Activated naive CD4-positive, alpha-beta T cell treated with anti-CD3 and anti-CD28 coated beads for 36 hours (primary cell): ENCODE measurements at regions not wholly inside any gene's neighbourhood (a gene's known extent, or its start where the extent isn't known, plus 50 kb on each side); places are given as distances from the start of the nearest gene placed in this dataset.

Experiments
- CTCF ChIA-PET: fragments of 350-600 bp; sonication (Branson Sonifier 250); formaldehyde crosslinking; loops from one replicate; lab custom pipeline; 2021; ENCODE audit warnings: antibody characterized with exemption; lab: Charles Lee
- DNase-seq: peaks from one replicate; pipeline ENCODE4 v3.0.0-alpha.2; 2020
- H3K27ac Mint-ChIP-seq: one replicate; pipeline ENCODE4 v1.8.0; 2021; ENCODE audit warnings: mild to moderate bottlenecking, mixed read lengths
- H3K27me3 Mint-ChIP-seq: one replicate; pipeline ENCODE4 v1.8.0; 2021; ENCODE audit warnings: low read depth, mixed read lengths
- H3K36me3 Mint-ChIP-seq: one replicate; pipeline ENCODE4 v1.8.0; 2021; ENCODE audit warnings: low read depth, mixed read lengths
- H3K4me1 Mint-ChIP-seq: one replicate; pipeline ENCODE4 v1.8.0; 2021; ENCODE audit warnings: low read depth, mixed read lengths
- H3K4me3 Mint-ChIP-seq: one replicate; pipeline ENCODE4 v1.8.0; 2021; ENCODE audit warnings: mild to moderate bottlenecking, moderate library complexity, mixed read lengths
- H3K9me3 Mint-ChIP-seq: one replicate; pipeline ENCODE4 v1.8.0; 2021; ENCODE audit warnings: mixed read lengths
- intact Hi-C: fragments of 100-400 bp; cut with micrococcal nuclease; formaldehyde crosslinking; loops from one replicate; pipeline ENCODE4 v1.15.1; 2023

DNA sequence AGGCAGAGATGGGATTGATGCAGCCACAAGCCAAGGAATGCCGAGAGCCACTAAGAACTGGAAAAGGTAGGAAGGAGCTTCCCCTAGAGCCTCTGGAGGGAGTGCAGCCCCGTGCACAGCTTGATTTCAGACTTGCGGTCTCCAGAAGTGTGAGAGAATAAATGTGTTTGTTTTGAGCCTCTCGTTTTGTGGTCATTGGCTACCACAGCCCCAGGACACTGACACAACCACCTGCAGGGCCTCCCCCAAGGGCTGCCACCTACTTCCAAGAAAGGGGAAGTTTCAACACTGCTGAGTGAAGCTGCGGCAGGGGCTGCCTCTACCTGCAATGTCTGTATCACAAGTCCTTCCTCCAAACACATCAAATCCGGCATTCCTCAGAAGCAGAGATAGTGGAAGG lies 346.9 kb downstream of the C16orf95 start:
- DNase-seq = no peak
- H3K9me3 Mint-ChIP-seq = no peaks in the 10 kb centered on the region
- no peaks in the 10 kb centered on the region for H3K4me1 Mint-ChIP-seq
- H3K4me3 Mint-ChIP-seq = no peak overlapping the region
- intact Hi-C loops = no loop called here
- H3K27me3 Mint-ChIP-seq = peaks cover 3% of the 10 kb centered on the region
- H3K36me3 Mint-ChIP-seq = no peaks in the 10 kb centered on the region
- CTCF ChIA-PET = no interaction called here
- H3K27ac Mint-ChIP-seq = no peak overlapping the region

DNA sequence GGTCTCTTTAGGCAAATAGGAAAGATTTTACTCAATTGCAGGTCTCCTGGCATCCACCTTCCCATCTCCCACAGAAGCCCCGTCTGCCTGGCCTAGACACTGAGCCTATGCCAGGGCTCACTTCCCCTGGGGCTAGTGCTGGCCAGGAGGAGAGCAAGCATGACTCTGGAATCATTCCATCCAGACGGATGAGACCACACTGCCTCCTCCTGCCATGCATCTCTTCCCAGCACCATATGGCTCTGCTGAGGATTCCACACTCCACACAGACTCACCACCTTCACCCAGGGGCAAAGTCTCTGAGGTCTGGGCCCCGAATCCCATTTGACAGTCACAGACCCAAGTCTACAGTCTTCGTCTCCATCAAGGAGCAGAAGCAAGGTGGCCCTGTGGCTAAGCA lies 346.5 kb downstream of the C16orf95 start:
- no peaks in the 10 kb centered on the region for H3K36me3 Mint-ChIP-seq
- CTCF ChIA-PET = no interaction called here
- intact Hi-C loops = no loop called here
- H3K4me3 Mint-ChIP-seq = no peak overlapping the region
- no peaks in the 10 kb centered on the region for H3K9me3 Mint-ChIP-seq
- no peak overlapping the region for H3K27ac Mint-ChIP-seq
- no peaks in the 10 kb centered on the region for H3K4me1 Mint-ChIP-seq
- no peak for DNase-seq
- H3K27me3 Mint-ChIP-seq = peaks cover 5% of the 10 kb centered on the region

DNA sequence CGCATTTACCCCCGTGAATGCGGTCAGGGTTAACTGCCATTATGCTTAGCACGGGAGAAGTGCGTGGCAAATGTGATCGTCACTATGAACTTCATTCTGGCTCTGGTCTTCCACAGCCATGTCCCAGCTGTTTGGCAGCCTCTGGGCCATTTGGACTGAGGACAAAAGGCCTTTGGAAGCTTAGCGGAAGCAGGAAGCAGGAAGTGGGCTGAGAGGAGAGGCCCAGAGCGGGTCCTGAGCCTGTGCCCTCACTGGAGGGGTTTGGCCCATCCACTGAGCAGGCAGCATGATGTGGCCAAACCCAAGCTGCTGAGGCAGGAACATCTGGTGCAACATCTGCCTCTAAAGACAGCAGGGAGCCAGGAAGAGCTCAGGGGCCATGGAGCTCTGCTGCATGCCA lies 345.9 kb downstream of the C16orf95 start:
- no peak overlapping the region for H3K4me3 Mint-ChIP-seq
- DNase-seq = no peak
- CTCF ChIA-PET = no interaction called here
- H3K9me3 Mint-ChIP-seq = no peaks in the 10 kb centered on the region
- H3K27me3 Mint-ChIP-seq = peaks cover 7% of the 10 kb centered on the region
- no peaks in the 10 kb centered on the region for H3K4me1 Mint-ChIP-seq
- no peaks in the 10 kb centered on the region for H3K36me3 Mint-ChIP-seq
- intact Hi-C loops = no loop called here
- no peak overlapping the region for H3K27ac Mint-ChIP-seq

DNA sequence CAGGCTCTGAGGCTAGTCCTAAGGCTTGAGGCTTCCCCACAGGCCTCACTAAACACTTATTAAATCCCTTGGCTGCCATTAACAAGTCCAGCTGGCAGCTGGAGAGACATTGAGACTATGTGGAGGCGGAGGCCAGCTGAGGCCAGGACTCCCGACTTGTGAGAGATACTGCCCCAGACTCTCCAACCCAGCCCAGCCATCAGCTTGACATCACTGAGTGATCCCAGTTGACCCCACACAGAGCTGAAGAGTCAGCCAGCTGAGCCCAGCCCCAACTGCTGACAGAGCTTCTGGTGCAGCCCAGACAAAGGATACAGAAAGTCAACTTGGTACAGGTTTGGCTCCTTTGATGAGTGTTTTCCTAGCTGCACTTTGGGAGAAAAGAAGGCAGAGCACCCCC lies 343.1 kb downstream of the C16orf95 start:
- CTCF ChIA-PET = no interaction called here
- Mint-ChIP-seq H3K9me3 (no peaks in the 10 kb centered on the region), H3K4me1 (no peaks in the 10 kb centered on the region), H3K4me3 (no peak overlapping the region), H3K27me3 (peaks cover 7% of the 10 kb centered on the region), H3K36me3 (no peaks in the 10 kb centered on the region), H3K27ac (no peak overlapping the region)
- intact Hi-C loops = no loop called here
- no peak for DNase-seq

DNA sequence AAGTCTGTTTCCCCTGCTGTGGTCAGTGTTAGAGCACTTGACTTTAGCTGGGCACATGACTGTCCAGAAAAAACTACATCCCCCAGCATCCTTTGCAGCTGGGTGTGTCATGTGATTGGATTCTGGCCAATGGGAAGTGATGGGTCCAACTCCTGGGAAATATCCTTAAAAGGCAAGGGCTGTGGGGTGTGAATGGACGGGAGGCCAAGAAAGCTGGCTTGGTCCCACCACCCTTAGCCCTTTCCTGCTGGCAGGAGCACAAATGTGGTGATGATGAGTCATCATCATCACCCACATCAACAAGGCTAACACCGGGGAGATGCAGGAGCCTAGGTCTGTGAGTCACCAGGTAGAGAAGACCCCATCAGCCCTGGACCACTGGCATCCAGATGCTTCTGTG lies 341.7 kb downstream of the C16orf95 start:
- no peaks in the 10 kb centered on the region for H3K36me3 Mint-ChIP-seq
- intact Hi-C loops = no loop called here
- H3K4me3 Mint-ChIP-seq = no peak overlapping the region
- no peak overlapping the region for H3K27ac Mint-ChIP-seq
- no peaks in the 10 kb centered on the region for H3K4me1 Mint-ChIP-seq
- CTCF ChIA-PET = no interaction called here
- no peak for DNase-seq
- peaks cover 7% of the 10 kb centered on the region for H3K27me3 Mint-ChIP-seq
- H3K9me3 Mint-ChIP-seq = no peaks in the 10 kb centered on the region

DNA sequence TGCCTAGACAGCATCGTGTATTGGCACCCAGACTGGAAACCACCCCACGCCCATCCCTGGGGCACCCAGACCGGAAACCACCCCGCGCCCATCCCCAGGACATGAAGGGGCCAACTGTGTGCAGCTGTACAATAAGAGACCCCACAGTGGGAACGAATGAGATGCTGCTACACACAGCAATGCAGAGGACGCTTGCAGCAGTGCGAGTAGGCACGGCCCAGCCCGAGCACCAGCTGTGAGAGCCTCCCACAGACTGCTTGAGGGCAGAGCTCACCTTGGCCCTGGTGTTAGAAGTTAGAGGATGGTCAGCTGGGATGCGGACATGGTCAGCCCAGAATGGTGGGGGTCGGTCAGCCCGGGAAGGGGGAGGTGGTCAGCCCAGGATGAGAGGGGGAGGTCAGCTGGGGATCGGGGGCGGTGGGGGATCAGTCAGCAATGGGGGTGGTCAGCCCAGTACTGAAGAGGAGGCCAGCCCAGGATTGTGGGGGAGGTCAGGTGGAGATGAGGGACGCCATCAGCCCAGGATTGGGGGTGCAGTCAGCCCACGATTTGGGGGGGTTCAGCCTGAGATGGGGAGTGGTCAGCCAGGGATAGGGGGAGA lies 340.0 kb downstream of the C16orf95 start:
- no peak overlapping the region for H3K27ac Mint-ChIP-seq
- no peaks in the 10 kb centered on the region for H3K4me1 Mint-ChIP-seq
- H3K27me3 Mint-ChIP-seq = peaks cover 7% of the 10 kb centered on the region
- no peak for DNase-seq
- CTCF ChIA-PET = no interaction called here
- H3K36me3 Mint-ChIP-seq = no peaks in the 10 kb centered on the region
- no peaks in the 10 kb centered on the region for H3K9me3 Mint-ChIP-seq
- intact Hi-C loops = no loop called here
- no peak overlapping the region for H3K4me3 Mint-ChIP-seq

DNA sequence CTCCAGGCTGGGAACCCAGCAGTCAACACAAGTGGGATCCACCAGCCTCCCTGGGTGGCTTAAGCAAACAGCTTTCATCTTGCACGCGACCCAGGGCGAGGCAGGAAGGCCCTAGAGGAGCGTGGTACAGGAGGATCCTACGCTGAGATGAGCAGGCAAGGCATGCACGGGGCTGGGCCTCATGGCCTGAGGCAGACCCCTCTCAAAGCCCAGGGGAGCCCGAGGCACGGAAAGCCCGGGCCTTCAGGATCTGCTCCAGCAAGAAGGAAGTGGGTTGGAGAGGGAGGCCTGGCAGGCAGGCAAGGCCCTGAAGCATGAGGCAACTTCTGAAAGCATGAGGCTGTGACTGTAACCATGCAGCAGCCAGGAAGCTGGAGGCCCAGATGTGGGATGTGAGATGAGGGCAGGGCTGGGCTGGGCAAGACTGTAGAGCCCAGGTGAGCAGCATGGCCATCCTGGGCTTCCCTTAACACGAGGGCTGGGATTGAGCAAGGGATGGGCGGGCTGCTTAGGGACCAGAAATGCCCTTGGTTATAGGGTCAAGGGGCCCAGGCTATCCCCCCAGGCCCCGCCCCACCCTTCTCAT lies 338.7 kb downstream of the C16orf95 start:
- no peak overlapping the region for H3K27ac Mint-ChIP-seq
- H3K36me3 Mint-ChIP-seq = no peaks in the 10 kb centered on the region
- no peak for DNase-seq
- CTCF ChIA-PET = no interaction called here
- H3K4me3 Mint-ChIP-seq = no peak overlapping the region
- peaks cover 7% of the 10 kb centered on the region for H3K27me3 Mint-ChIP-seq
- no peaks in the 10 kb centered on the region for H3K4me1 Mint-ChIP-seq
- intact Hi-C loops = no loop called here
- no peaks in the 10 kb centered on the region for H3K9me3 Mint-ChIP-seq

DNA sequence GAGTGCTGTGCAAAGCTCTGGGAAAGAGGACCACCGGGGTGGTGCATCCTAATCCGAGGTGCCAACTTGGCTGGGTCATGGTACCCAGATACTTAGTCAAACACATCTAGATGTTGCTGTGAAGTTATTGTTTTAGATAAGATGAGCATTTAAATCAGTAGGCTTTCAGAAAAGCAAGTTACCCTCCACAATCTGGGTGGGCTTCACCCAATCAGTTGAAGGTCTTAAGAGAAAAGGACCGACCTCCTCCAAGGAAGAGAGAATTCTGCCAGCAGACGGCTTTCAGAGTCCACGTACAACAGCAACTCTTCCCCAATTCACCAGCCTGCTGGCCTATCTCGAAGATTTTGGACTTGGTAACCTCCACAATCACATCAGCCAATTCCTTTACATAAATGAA lies 338.1 kb downstream of the C16orf95 start:
- no peak overlapping the region for H3K27ac Mint-ChIP-seq
- no peaks in the 10 kb centered on the region for H3K4me1 Mint-ChIP-seq
- H3K27me3 Mint-ChIP-seq = peaks cover 7% of the 10 kb centered on the region
- no peaks in the 10 kb centered on the region for H3K9me3 Mint-ChIP-seq
- CTCF ChIA-PET = no interaction called here
- H3K36me3 Mint-ChIP-seq = no peaks in the 10 kb centered on the region
- no peak for DNase-seq
- intact Hi-C loops = no loop called here
- H3K4me3 Mint-ChIP-seq = no peak overlapping the region

DNA sequence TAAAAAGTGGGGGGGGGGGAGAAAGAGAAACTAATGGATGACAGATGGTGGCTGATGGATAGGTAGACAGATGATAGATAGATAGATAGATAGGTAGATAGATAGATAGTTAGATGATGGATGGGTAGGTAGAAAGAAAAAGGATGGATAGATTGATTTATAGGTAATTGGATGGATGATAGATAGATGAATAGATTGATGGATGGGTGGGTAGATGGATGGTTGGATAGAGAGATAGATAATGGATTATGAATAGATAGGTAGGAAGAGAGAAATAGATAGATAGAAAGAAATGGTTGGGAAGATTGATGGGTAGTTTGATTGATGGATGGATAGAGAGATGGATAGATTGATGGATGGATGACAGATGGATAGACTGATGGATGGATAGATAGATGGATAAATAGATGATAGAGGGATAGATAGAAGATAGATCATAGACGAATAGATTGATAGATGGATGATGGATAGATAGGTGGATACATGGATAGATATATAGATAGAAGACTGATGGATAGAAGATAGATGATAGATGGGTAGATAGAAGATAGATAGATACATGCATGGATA lies 337.1 kb downstream of the C16orf95 start:
- no peak for DNase-seq
- no peak overlapping the region for H3K27ac Mint-ChIP-seq
- H3K27me3 Mint-ChIP-seq = peaks cover 6% of the 10 kb centered on the region
- no peaks in the 10 kb centered on the region for H3K36me3 Mint-ChIP-seq
- CTCF ChIA-PET = no interaction called here
- no peaks in the 10 kb centered on the region for H3K9me3 Mint-ChIP-seq
- H3K4me1 Mint-ChIP-seq = no peaks in the 10 kb centered on the region
- intact Hi-C loops = no loop called here
- H3K4me3 Mint-ChIP-seq = no peak overlapping the region

DNA sequence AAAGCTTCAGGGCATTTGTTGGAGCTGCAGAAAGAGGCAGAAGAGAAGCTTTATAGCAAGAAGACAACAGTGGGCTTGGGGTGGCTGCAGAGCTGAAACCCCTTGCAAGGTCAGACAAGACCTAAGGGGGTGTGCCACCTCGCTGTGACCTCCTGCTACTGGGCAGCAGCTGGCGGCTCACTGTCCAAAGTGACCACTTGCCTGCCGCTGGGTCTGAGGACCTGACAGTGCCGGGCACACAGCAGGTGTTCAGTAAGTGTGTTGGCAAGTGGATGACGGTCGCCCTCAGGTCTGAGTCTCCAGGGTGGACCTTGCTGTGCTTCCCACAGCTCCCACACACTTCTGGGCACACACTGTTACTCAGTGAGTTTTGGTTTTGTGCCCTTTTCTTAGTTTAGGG lies 336.5 kb downstream of the C16orf95 start:
- Mint-ChIP-seq H3K27ac (no peak overlapping the region), H3K4me1 (no peaks in the 10 kb centered on the region), H3K9me3 (no peaks in the 10 kb centered on the region), H3K36me3 (no peaks in the 10 kb centered on the region), H3K27me3 (peaks cover 2% of the 10 kb centered on the region), H3K4me3 (no peak overlapping the region)
- CTCF ChIA-PET = no interaction called here
- intact Hi-C loops = no loop called here
- DNase-seq = no peak

DNA sequence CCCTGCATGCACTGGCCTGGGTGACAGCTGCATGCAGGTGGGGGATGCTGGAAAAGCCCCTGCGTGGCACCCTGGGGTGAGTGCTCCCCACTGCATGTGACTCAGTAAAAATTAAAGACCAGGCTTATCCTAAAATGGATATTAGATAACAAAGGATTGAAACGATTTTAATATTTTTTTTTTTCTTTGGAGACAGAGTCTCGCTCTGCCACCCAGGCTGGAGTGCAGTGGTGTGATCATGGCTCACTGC lies 334.9 kb downstream of the C16orf95 start:
- no peaks in the 10 kb centered on the region for H3K9me3 Mint-ChIP-seq
- intact Hi-C loops = no loop called here
- no peak for DNase-seq
- no peaks in the 10 kb centered on the region for H3K27me3 Mint-ChIP-seq
- no peak overlapping the region for H3K27ac Mint-ChIP-seq
- H3K36me3 Mint-ChIP-seq = no peaks in the 10 kb centered on the region
- H3K4me3 Mint-ChIP-seq = no peak overlapping the region
- CTCF ChIA-PET = no interaction called here
- H3K4me1 Mint-ChIP-seq = no peaks in the 10 kb centered on the region

DNA sequence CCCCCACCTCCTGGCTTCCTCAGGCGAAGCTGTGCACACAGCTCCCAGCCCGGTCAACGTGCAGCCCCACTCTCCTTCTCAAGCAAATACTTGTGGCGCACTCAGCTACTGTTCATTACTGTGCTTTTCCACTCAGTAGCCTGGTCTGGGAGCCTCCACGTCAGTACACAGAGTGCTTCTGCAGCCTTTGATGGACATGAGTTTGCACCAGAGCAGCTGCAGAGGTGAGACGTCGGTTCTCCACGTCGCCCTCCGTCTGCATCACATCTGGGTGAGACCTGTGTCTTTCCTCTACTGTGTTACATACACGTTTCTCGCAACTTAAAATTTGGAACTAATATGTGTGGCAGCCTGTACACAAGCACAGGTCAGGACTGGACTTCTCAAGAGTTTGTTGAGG lies 334.3 kb downstream of the C16orf95 start:
- Mint-ChIP-seq H3K4me1 (no peaks in the 10 kb centered on the region), H3K9me3 (no peaks in the 10 kb centered on the region), H3K4me3 (no peak overlapping the region), H3K27ac (no peak overlapping the region), H3K27me3 (no peaks in the 10 kb centered on the region), H3K36me3 (no peaks in the 10 kb centered on the region)
- intact Hi-C loops = no loop called here
- no peak for DNase-seq
- CTCF ChIA-PET = no interaction called here

DNA sequence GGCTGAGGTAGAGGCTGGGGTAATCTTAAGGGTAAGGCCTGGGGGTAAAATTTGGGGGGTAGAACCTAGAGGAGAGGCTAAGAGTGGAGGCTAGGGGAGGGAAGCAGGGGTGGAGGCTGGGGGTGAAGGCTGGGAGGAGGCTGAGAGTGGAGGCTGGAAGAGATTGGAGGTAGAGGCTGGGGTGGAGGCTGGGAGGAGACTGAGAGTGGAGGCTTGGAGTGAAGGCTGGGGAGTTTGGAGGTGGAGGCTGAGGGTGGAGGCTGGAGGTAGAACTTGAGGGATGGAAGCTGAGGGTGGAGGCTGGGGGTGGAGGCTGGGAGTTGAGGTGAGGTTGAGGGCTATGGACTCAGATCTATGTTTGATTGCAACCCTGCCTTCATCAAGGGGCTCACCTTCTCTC lies 333.6 kb downstream of the C16orf95 start:
- DNase-seq = no peak
- no peak overlapping the region for H3K4me3 Mint-ChIP-seq
- CTCF ChIA-PET = no interaction called here
- no peaks in the 10 kb centered on the region for H3K27me3 Mint-ChIP-seq
- no peaks in the 10 kb centered on the region for H3K9me3 Mint-ChIP-seq
- no peaks in the 10 kb centered on the region for H3K36me3 Mint-ChIP-seq
- H3K4me1 Mint-ChIP-seq = no peaks in the 10 kb centered on the region
- intact Hi-C loops = no loop called here
- no peak overlapping the region for H3K27ac Mint-ChIP-seq
